Osteoblast (primary cell): ENCODE measurements at regions not wholly inside any gene's neighbourhood (a gene's known extent, or its start where the extent isn't known, plus 50 kb on each side); places are given as distances from the start of the nearest gene placed in this dataset.

Experiments used
- DNase-seq: peaks from one replicate; pipeline ENCODE4 v3.0.0; 2011; ENCODE audit warnings: low spot score, mixed read lengths; ENCODE audit not compliant: insufficient read length; ENCODE audit errors: missing footprints
- H2AFZ ChIP-seq: 2 replicates; pipeline ENCODE4 v1.6.0; 2011; ENCODE audit warnings: mild to moderate bottlenecking, low read length
- H3K27ac ChIP-seq: 2 replicates; pipeline ENCODE4 v1.5.1; 2011; ENCODE audit warnings: mild to moderate bottlenecking, low read depth, low read length, moderate library complexity
- H3K27me3 ChIP-seq: 2 replicates; pipeline ENCODE4 v1.6.0; 2012; ENCODE audit warnings: mild to moderate bottlenecking, control low read depth, inconsistent platforms, low read length, moderate library complexity; ENCODE audit not compliant: insufficient read depth
- H3K36me3 ChIP-seq: 2 replicates; pipeline ENCODE4 v1.5.1; 2011; ENCODE audit warnings: mild to moderate bottlenecking, low read length, control low read depth, moderate library complexity; ENCODE audit not compliant: insufficient read depth
- H3K4me1 ChIP-seq: 2 replicates; pipeline ENCODE4 v1.5.1; 2011; ENCODE audit warnings: mild to moderate bottlenecking, low read length, control low read depth, moderate library complexity; ENCODE audit not compliant: insufficient read depth
- H3K4me2 ChIP-seq: 2 replicates; pipeline ENCODE4 v1.6.0; 2011; ENCODE audit warnings: mild to moderate bottlenecking, low read length; ENCODE audit not compliant: insufficient read depth
- H3K4me3 ChIP-seq: fragments of 200-600 bp; sonication (generic); 3 replicates; pipeline ENCODE4 v1.5.1; 2012; ENCODE audit warnings: mild to moderate bottlenecking, low read length, inconsistent platforms; ENCODE audit not compliant: insufficient read depth
- H3K79me2 ChIP-seq: 2 replicates; pipeline ENCODE4 v1.6.0; 2012; ENCODE audit warnings: mild to moderate bottlenecking, low read length, control low read depth, inconsistent platforms; ENCODE audit not compliant: insufficient read depth
- H3K9me3 ChIP-seq: 2 replicates; pipeline ENCODE4 v1.5.1; 2011; ENCODE audit warnings: low read depth, low read length, control low read depth
- H4K20me1 ChIP-seq: 2 replicates; pipeline ENCODE4 v1.6.0; 2012; ENCODE audit warnings: mild to moderate bottlenecking, low read length, control low read depth; ENCODE audit not compliant: insufficient read depth
- TF ChIP-seq, protein P1 (sequence below): IDR thresholded peaks from 2 replicates; pipeline ENCODE4 v1.5.1; 2011; ENCODE audit warnings: mild to moderate bottlenecking, low read depth, low read length, moderate library complexity; ENCODE audit errors: extremely low read depth

DNA sequence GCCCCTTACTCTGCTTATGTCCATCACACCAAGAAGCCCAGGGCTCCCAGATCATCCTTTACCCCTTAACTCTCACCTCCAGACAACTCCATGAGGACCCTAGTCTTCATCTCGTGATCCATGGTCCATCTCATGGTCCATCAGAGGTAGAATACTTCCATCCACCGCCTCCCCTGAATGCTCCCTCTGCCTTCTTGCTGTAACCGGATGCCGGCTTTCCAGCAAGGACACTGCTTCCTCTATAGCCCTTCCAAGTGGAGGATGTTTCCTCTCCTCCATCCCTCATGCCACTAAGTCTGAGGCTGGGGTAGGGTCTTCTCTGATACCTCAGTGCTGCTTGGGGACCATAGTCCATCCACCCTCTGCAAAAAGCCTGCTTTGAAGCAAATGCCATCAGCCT is 118.6 kb upstream of the SIX2 start:
- no peak for DNase-seq
- Histone ChIP-seq H3K27me3 (no peaks in the 10 kb centered on the region), H3K27ac (peak overlapping the region; percentile 62), H4K20me1 (no peaks in the 10 kb centered on the region), H3K36me3 (no peaks in the 10 kb centered on the region), H3K9me3 (no peaks in the 10 kb centered on the region), H3K4me2 (no peak overlapping the region), H3K4me1 (peaks cover 33% of the 10 kb centered on the region), H2AFZ (no peak overlapping the region), H3K79me2 (no peaks in the 10 kb centered on the region), H3K4me3 (no peak overlapping the region)
- TF ChIP-seq, protein P1, sequence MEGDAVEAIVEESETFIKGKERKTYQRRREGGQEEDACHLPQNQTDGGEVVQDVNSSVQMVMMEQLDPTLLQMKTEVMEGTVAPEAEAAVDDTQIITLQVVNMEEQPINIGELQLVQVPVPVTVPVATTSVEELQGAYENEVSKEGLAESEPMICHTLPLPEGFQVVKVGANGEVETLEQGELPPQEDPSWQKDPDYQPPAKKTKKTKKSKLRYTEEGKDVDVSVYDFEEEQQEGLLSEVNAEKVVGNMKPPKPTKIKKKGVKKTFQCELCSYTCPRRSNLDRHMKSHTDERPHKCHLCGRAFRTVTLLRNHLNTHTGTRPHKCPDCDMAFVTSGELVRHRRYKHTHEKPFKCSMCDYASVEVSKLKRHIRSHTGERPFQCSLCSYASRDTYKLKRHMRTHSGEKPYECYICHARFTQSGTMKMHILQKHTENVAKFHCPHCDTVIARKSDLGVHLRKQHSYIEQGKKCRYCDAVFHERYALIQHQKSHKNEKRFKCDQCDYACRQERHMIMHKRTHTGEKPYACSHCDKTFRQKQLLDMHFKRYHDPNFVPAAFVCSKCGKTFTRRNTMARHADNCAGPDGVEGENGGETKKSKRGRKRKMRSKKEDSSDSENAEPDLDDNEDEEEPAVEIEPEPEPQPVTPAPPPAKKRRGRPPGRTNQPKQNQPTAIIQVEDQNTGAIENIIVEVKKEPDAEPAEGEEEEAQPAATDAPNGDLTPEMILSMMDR: no peak

DNA sequence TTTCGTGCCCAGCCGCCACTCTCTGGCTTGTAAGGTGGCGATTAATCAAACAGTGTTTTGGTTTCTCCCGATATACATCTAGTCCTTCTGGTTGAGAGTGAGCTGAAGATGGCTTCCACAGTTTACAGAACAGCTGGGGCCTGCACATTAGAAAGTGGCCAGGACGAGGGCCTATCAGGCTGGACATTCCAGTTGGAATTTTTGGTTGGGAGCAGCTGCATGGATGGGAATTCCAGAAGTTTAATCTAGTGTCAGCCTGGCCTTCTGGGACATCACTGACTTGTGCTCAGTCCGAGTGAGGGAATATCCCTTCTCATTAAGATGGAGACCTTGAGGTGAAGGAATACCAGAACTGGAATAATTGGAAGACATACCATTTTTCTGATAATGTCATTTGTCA is 118.1 kb upstream of the SIX2 start:
- Histone ChIP-seq H3K4me2 (no peak overlapping the region), H4K20me1 (no peaks in the 10 kb centered on the region), H3K4me3 (no peak overlapping the region), H3K27ac (no peak overlapping the region), H3K79me2 (no peaks in the 10 kb centered on the region), H2AFZ (no peak overlapping the region), H3K27me3 (no peaks in the 10 kb centered on the region), H3K9me3 (no peaks in the 10 kb centered on the region), H3K4me1 (peaks cover 31% of the 10 kb centered on the region), H3K36me3 (no peaks in the 10 kb centered on the region)
- TF ChIP-seq, protein P1: no peak
- DNase-seq: no peak

DNA sequence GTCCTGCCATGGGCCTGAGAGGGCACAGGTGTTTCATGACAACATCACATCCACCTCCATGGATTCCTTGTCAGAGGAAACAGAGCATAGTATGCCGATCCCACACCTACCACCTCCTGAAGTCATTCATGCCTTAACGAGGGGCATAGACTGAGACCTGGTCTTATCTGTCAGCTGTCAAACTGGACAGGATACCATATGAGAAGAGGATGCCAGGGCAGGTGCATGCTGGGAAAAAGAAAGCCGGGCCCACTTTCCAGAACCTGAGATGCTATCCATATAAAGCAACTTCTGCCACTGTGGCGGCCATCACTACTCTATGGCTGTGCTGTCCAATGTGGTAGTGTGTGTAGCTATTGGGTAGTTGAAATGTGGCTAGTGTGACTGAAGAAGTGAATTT is 116.0 kb upstream of the SIX2 start:
- Histone ChIP-seq H3K27me3 (no peaks in the 10 kb centered on the region), H3K9me3 (no peaks in the 10 kb centered on the region), H2AFZ (no peak overlapping the region), H3K27ac (no peak overlapping the region), H4K20me1 (no peaks in the 10 kb centered on the region), H3K36me3 (no peaks in the 10 kb centered on the region), H3K79me2 (no peaks in the 10 kb centered on the region), H3K4me3 (no peak overlapping the region), H3K4me1 (peaks cover 32% of the 10 kb centered on the region), H3K4me2 (no peak overlapping the region)
- DNase-seq: no peak
- TF ChIP-seq, protein P1: no peak

- no peak overlapping the region for H3K27ac ChIP-seq
- TF ChIP-seq, protein P1: no peak
- H2AFZ ChIP-seq: no peak overlapping the region
- peaks cover 35% of the 10 kb centered on the region for H3K4me1 ChIP-seq
- DNase-seq: no peak
- H3K4me3 ChIP-seq: no peak overlapping the region
- H3K4me2 ChIP-seq: no peak overlapping the region
- H3K9me3 ChIP-seq: no peaks in the 10 kb centered on the region
- H4K20me1 ChIP-seq: no peaks in the 10 kb centered on the region
- no peaks in the 10 kb centered on the region for H3K79me2 ChIP-seq
- H3K36me3 ChIP-seq: no peaks in the 10 kb centered on the region
- no peaks in the 10 kb centered on the region for H3K27me3 ChIP-seq
Observed at GRCh38 chr2:45124456-45124855, 115.2 kb upstream of the SIX2 start.
